ENCODE measurements at regions not wholly inside any gene's neighbourhood (a gene's known extent, or its start where the extent isn't known, plus 50 kb on each side); places are given as distances from the start of the nearest gene placed in this dataset.

- no peak for DNase-seq (ENCODE audit: low read depth)
Measured at GRCh38 chr2:14270036-14270582, 362.4 kb upstream of the LRATD1 start.

- no peak for DNase-seq (ENCODE audit: low read depth)
Measured at GRCh38 chr2:14272396-14273075, 360.0 kb upstream of the LRATD1 start.

GRCh38 chr2:14273650-14274049 lies 358.9 kb upstream of the LRATD1 start:
- no peak for DNase-seq (ENCODE audit: low read depth)

GRCh38 chr2:14284244-14284643 lies 348.3 kb upstream of the LRATD1 start:
- no peak for DNase-seq (ENCODE audit: low read depth)

- DNase-seq (ENCODE audit: low read depth) = no peak
Measured at GRCh38 chr2:14285812-14286211, 346.7 kb upstream of the LRATD1 start.

- DNase-seq (ENCODE audit: low read depth) = no peak
Measured at GRCh38 chr2:14288016-14288415, 344.5 kb upstream of the LRATD1 start.

- no peak for DNase-seq (ENCODE audit: low read depth)
Measured at GRCh38 chr2:14292964-14293363, 339.6 kb upstream of the LRATD1 start.

GRCh38 chr2:14297340-14297739 lies 335.2 kb upstream of the LRATD1 start:
- no peak for DNase-seq (ENCODE audit: low read depth)

- DNase-seq (ENCODE audit: low read depth) = no peak
Measured at GRCh38 chr2:14297906-14298305, 334.6 kb upstream of the LRATD1 start.

GRCh38 chr2:14301331-14301730 lies 331.2 kb upstream of the LRATD1 start:
- DNase-seq (ENCODE audit: low read depth) = no peak

GRCh38 chr2:14303366-14304115 lies 329.0 kb upstream of the LRATD1 start:
- DNase-seq (ENCODE audit: low read depth) = no peak

GRCh38 chr2:14304326-14304725 lies 328.2 kb upstream of the LRATD1 start:
- no peak for DNase-seq (ENCODE audit: low read depth)

- DNase-seq (ENCODE audit: low read depth) = no peak
Measured at GRCh38 chr2:14306268-14306861, 326.2 kb upstream of the LRATD1 start.

GRCh38 chr2:14313341-14313740 lies 319.2 kb upstream of the LRATD1 start:
- no peak for DNase-seq (ENCODE audit: low read depth)

- DNase-seq (ENCODE audit: low read depth) = no peak
Measured at GRCh38 chr2:14316594-14316993, 315.9 kb upstream of the LRATD1 start.

GRCh38 chr2:14321357-14321756 lies 311.2 kb upstream of the LRATD1 start:
- no peak for DNase-seq (ENCODE audit: low read depth)

GRCh38 chr2:14322306-14322705 lies 310.2 kb upstream of the LRATD1 start:
- no peak for DNase-seq (ENCODE audit: low read depth)

GRCh38 chr2:14324308-14324707 lies 308.2 kb upstream of the LRATD1 start:
- no peak for DNase-seq (ENCODE audit: low read depth)

GRCh38 chr2:14330884-14331283 lies 301.6 kb upstream of the LRATD1 start:
- DNase-seq (ENCODE audit: low read depth) = no peak

- no peak for DNase-seq (ENCODE audit: low read depth)
Measured at GRCh38 chr2:14336759-14337382, 295.6 kb upstream of the LRATD1 start.

GRCh38 chr2:14340703-14341102 lies 291.8 kb upstream of the LRATD1 start:
- DNase-seq (ENCODE audit: low read depth) = no peak

- DNase-seq (ENCODE audit: low read depth) = no peak
Measured at GRCh38 chr2:14342313-14342712, 290.2 kb upstream of the LRATD1 start.

- DNase-seq (ENCODE audit: low read depth) = no peak
Measured at GRCh38 chr2:14344355-14344754, 288.2 kb upstream of the LRATD1 start.
